ENCODE measurements at regions not wholly inside any gene's neighbourhood (a gene's known extent, or its start where the extent isn't known, plus 50 kb on each side); places are given as distances from the start of the nearest gene placed in this dataset.

- Histone ChIP-seq H3K9ac (ENCODE audit: low read length) (no peak overlapping the region), H3K79me2 (ENCODE audit: insufficient read depth, low read length) (no peaks in the 10 kb centered on the region), H2AFZ (ENCODE audit: low read depth, low read length, poor library complexity, severe bottlenecking) (no peak overlapping the region), H3K9me2 (ENCODE audit: insufficient read depth) (no peaks in the 10 kb centered on the region), H3K9me3 (ENCODE audit: control insufficient read depth in 1 of 2, insufficient read depth in 1 of 2, low read depth in 1 of 2, low read length in 2 of 2) (no peaks in the 10 kb centered on the region), H3K27ac (ENCODE audit: low read depth, low read length) (no peak overlapping the region), H3K4me2 (ENCODE audit: low read length) (no peak overlapping the region), H3K4me3 (replicated peaks in 1 of 2; ENCODE audit: low read depth in 1 of 2, low read length in 2 of 2) (no peak overlapping the region), H4K20me1 (ENCODE audit: insufficient read depth) (no peaks in the 10 kb centered on the region), H3K4me1 (ENCODE audit: control insufficient read depth in 1 of 2, insufficient read depth in 2 of 2, low read length in 2 of 2) (no peaks in the 10 kb centered on the region), H3K36me3 (ENCODE audit: control insufficient read depth in 1 of 2, insufficient read depth in 2 of 2, low read length in 2 of 2) (no peaks in the 10 kb centered on the region), H3K27me3 (ENCODE audit: insufficient read depth, low read length) (no peaks in the 10 kb centered on the region)
- ATAC-seq (no peak), DNase-seq (ENCODE audit: low read depth, low spot score) (no peak)
- ChIA-PET CTCF (interaction anchor here (0.6 to 2.2 kb wide), 2 partner anchors 18 to 502 kb away, joined by 3 to 13 read pairs; no protein-coding TSS in a partner anchor), POLR2A (no interaction called here), RAD21 (ENCODE audit: low non-redundant PET in 1 of 2, low total read pairs in 2 of 2, uncharacterized antibody in 2 of 2, unreplicated experiment in 2 of 2) (no interaction called here)
- no TSS peak for BruUV-seq (replicated peaks)
- intact Hi-C loops (cut with micrococcal nuclease): no loop called here
- TF ChIP-seq SRF (IDR thresholded peaks at IDR 0.05; ENCODE audit: low read depth) (no peak), ZNF274 (IDR thresholded peaks at IDR 0.05; ENCODE audit: low read depth, low read length) (no peak), EZH2 (IDR thresholded peaks at IDR 0.05) (no peak), ZFX (IDR thresholded peaks at IDR 0.05) (no peak), RAD21 (IDR thresholded peaks at IDR 0.05; ENCODE audit: low read depth) (no peak), ATF3 (IDR thresholded peaks at IDR 0.05) (no peak), YY1 (IDR thresholded peaks at IDR 0.05; ENCODE audit: extremely low read depth, insufficient replicate concordance, low read depth, low read length) (no peak), JUND (IDR thresholded peaks at IDR 0.05) (no peak), SP1 (IDR thresholded peaks at IDR 0.05; ENCODE audit: low read depth) (no peak), CBX3 (IDR thresholded peaks at IDR 0.05; ENCODE audit: low read depth) (no peak), ELF1 (IDR thresholded peaks at IDR 0.05; ENCODE audit: borderline replicate concordance, low read depth) (no peak), TCF7L2 (IDR thresholded peaks at IDR 0.05; ENCODE audit: borderline replicate concordance, extremely low read depth, insufficient read depth, insufficient read length) (no peak), ZBTB33 (IDR thresholded peaks at IDR 0.05; ENCODE audit: extremely low read depth, insufficient replicate concordance, low read length) (no peak), CEBPB (IDR thresholded peaks at IDR 0.05; ENCODE audit: low read depth) (no peak), EZH2phosphoT487 (IDR thresholded peaks at IDR 0.05; ENCODE audit: borderline replicate concordance) (no peak), MAX (IDR thresholded peaks at IDR 0.05) (no peak), REST (IDR thresholded peaks at IDR 0.05; ENCODE audit: low read depth) (no peak), SIN3A (IDR thresholded peaks at IDR 0.05; ENCODE audit: low read depth) (no peak)
These were observed 124.5 kb downstream of the PTCSC3 start for GRCh38 chr14:36052063-36052462.

Measured in HCT116 (cell line).